ENCODE measurements at regions not wholly inside any gene's neighbourhood (a gene's known extent, or its start where the extent isn't known, plus 50 kb on each side); places are given as distances from the start of the nearest gene placed in this dataset.

GRCh38 chr4:26163425-26164362 lies 157.1 kb upstream of the RBPJ start:
- H3K4me1 ChIP-seq: no peaks in the 10 kb centered on the region
- no peaks in the 10 kb centered on the region for H3K36me3 ChIP-seq (ENCODE audit: control insufficient read depth, insufficient read depth, low read length)
- no TSS peak for BruUV-seq (replicated peaks)
- no peak for TF ChIP-seq CTCF (IDR thresholded peaks at IDR 0.05; ENCODE audit: insufficient read depth in 1 of 2, low read depth in 1 of 2, low read length in 1 of 2, severe bottlenecking in 1 of 2, unreplicated experiment in 1 of 2)
- no peaks in the 10 kb centered on the region for H3K9me3 ChIP-seq
- CTCF ChIA-PET: interaction anchor here (0.6 kb wide), 1 partner anchor 28 kb away, joined by 5 read pairs; no protein-coding TSS in a partner anchor
- intact Hi-C loops (cut with micrococcal nuclease; ENCODE audit: unreplicated experiment): no loop called here
- H3K4me3 Mint-ChIP-seq (ENCODE audit: unreplicated experiment): no peak overlapping the region
- H3K27ac Mint-ChIP-seq (ENCODE audit: unreplicated experiment): no peak overlapping the region
- H3K4me3 ChIP-seq (ENCODE audit: low read depth, low read length): no peak overlapping the region
- H3K27me3 Mint-ChIP-seq (ENCODE audit: insufficient read depth, unreplicated experiment): no peaks in the 10 kb centered on the region
- H3K9me3 Mint-ChIP-seq (ENCODE audit: unreplicated experiment): no peaks in the 10 kb centered on the region
- H3K36me3 Mint-ChIP-seq (ENCODE audit: insufficient read depth, unreplicated experiment): no peaks in the 10 kb centered on the region
- peaks cover 6% of the 10 kb centered on the region for H3K4me1 Mint-ChIP-seq (ENCODE audit: low read depth, unreplicated experiment)
- POLR2A ChIA-PET: interaction anchor here (0.5 kb wide), 1 partner anchor 18 kb away, joined by 4 read pairs; no protein-coding TSS in a partner anchor
- DNase-seq: no peak
- no peaks in the 10 kb centered on the region for H3K27me3 ChIP-seq (replicated peaks; ENCODE audit: control insufficient read depth, insufficient read depth, low read length)

GRCh38 chr4:26171501-26171900 lies 149.3 kb upstream of the RBPJ start:
- Histone ChIP-seq H3K4me3 (ENCODE audit: low read depth, low read length) (no peak overlapping the region), H3K36me3 (ENCODE audit: control insufficient read depth, insufficient read depth, low read length) (no peaks in the 10 kb centered on the region), H3K4me1 (peaks cover 28% of the 10 kb centered on the region), H3K27me3 (replicated peaks; ENCODE audit: control insufficient read depth, insufficient read depth, low read length) (no peaks in the 10 kb centered on the region), H3K9me3 (no peaks in the 10 kb centered on the region)
- Mint-ChIP-seq H3K4me3 (ENCODE audit: unreplicated experiment) (no peak overlapping the region), H3K27ac (ENCODE audit: unreplicated experiment) (no peak overlapping the region), H3K4me1 (ENCODE audit: low read depth, unreplicated experiment) (peaks cover 8% of the 10 kb centered on the region), H3K36me3 (ENCODE audit: insufficient read depth, unreplicated experiment) (peaks cover 5% of the 10 kb centered on the region), H3K27me3 (ENCODE audit: insufficient read depth, unreplicated experiment) (no peaks in the 10 kb centered on the region), H3K9me3 (ENCODE audit: unreplicated experiment) (no peaks in the 10 kb centered on the region)
- POLR2A ChIA-PET: no interaction called here
- CTCF ChIA-PET: no interaction called here
- DNase-seq: no peak
- BruUV-seq (replicated peaks): no TSS peak
- no peak for TF ChIP-seq CTCF (IDR thresholded peaks at IDR 0.05; ENCODE audit: insufficient read depth in 1 of 2, low read depth in 1 of 2, low read length in 1 of 2, severe bottlenecking in 1 of 2, unreplicated experiment in 1 of 2)
- intact Hi-C loops (cut with micrococcal nuclease; ENCODE audit: unreplicated experiment): loop anchor here (5.0 kb wide), 1 partner anchor 151 kb away; the partner anchor contains the start of gene RBPJ

GRCh38 chr4:26171941-26172340 lies 148.9 kb upstream of the RBPJ start:
- peaks cover 28% of the 10 kb centered on the region for H3K4me1 ChIP-seq
- Mint-ChIP-seq H3K27ac (ENCODE audit: unreplicated experiment) (no peak overlapping the region), H3K4me3 (ENCODE audit: unreplicated experiment) (no peak overlapping the region), H3K9me3 (ENCODE audit: unreplicated experiment) (no peaks in the 10 kb centered on the region), H3K4me1 (ENCODE audit: low read depth, unreplicated experiment) (peaks cover 8% of the 10 kb centered on the region), H3K27me3 (ENCODE audit: insufficient read depth, unreplicated experiment) (no peaks in the 10 kb centered on the region), H3K36me3 (ENCODE audit: insufficient read depth, unreplicated experiment) (peaks cover 5% of the 10 kb centered on the region)
- no peak for TF ChIP-seq CTCF (IDR thresholded peaks at IDR 0.05; ENCODE audit: insufficient read depth in 1 of 2, low read depth in 1 of 2, low read length in 1 of 2, severe bottlenecking in 1 of 2, unreplicated experiment in 1 of 2)
- no TSS peak for BruUV-seq (replicated peaks)
- ChIA-PET POLR2A (no interaction called here), CTCF (no interaction called here)
- no peaks in the 10 kb centered on the region for H3K9me3 ChIP-seq
- intact Hi-C loops (cut with micrococcal nuclease; ENCODE audit: unreplicated experiment): loop anchor here (5.0 kb wide), 1 partner anchor 150 kb away; the partner anchor contains the start of gene RBPJ
- H3K36me3 ChIP-seq (ENCODE audit: control insufficient read depth, insufficient read depth, low read length): no peaks in the 10 kb centered on the region
- no peak for DNase-seq
- H3K4me3 ChIP-seq (ENCODE audit: low read depth, low read length): no peak overlapping the region
- no peaks in the 10 kb centered on the region for H3K27me3 ChIP-seq (replicated peaks; ENCODE audit: control insufficient read depth, insufficient read depth, low read length)
